Cardiac muscle cell (in vitro differentiated cells and primary cell): ENCODE measurements at regions not wholly inside any gene's neighbourhood (a gene's known extent, or its start where the extent isn't known, plus 50 kb on each side); places are given as distances from the start of the nearest gene placed in this dataset.

ENCODE experiments used
- DNase-seq, 2 donors: peaks; one replicate each; pipeline versions ENCODE4 v3.0.0 to v3.0.0-alpha.2; 2010 to 2017; ENCODE audit warnings: low read depth in 1 of 2, low spot score in 1 of 2
- H3K27ac ChIP-seq: fragments of 200-600 bp; sonication (generic); 2 replicates; pipeline ENCODE4 v1.5.1; 2016
- H3K27me3 ChIP-seq: fragments of 200-600 bp; sonication (generic); 2 replicates; pipeline ENCODE4 v1.6.0; 2016; ENCODE audit warnings: control low read depth
- H3K36me3 ChIP-seq: fragments of 200-600 bp; sonication (generic); 2 replicates; pipeline ENCODE4 v1.5.1; 2016; ENCODE audit warnings: control low read depth
- H3K4me1 ChIP-seq: fragments of 200-600 bp; sonication (generic); 2 replicates; pipeline ENCODE4 v1.8.1; 2017; ENCODE audit warnings: low read depth, mild to moderate bottlenecking, mixed run types
- H3K4me3 ChIP-seq: fragments of 200-600 bp; sonication (generic); 2 replicates; pipeline ENCODE4 v1.5.1; 2016; ENCODE audit warnings: mild to moderate bottlenecking
- H3K9me3 ChIP-seq: fragments of 200-600 bp; sonication (generic); 2 replicates; pipeline ENCODE4 v1.5.1; 2017; ENCODE audit warnings: low read depth, mild to moderate bottlenecking, control low read depth
- TF ChIP-seq, protein P1 (sequence below): IDR thresholded peaks from 2 replicates; pipeline ENCODE4 v1.5.1; 2012; ENCODE audit warnings: low read depth, mild to moderate bottlenecking, low read length

DNA sequence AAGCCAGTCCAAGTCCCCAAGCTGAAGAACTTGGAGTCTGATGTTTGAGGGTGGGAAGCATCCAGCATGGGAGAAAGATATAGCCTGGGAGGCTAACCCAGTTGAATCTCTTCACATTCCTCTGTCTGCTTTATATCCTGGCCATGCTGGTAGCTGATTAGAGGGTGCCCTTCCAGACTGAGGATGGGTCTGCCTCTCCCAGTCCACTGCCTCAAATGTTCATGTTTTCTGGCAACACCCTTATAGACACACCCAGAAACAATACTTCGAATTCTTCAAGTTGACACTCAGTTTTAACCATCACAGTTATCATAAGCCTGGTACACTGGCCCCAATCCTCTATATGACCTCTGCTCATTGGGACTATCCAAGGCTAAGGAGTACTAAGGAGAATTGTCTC, 124.1 kb upstream of the WDR1 start:
- TF ChIP-seq, protein P1, sequence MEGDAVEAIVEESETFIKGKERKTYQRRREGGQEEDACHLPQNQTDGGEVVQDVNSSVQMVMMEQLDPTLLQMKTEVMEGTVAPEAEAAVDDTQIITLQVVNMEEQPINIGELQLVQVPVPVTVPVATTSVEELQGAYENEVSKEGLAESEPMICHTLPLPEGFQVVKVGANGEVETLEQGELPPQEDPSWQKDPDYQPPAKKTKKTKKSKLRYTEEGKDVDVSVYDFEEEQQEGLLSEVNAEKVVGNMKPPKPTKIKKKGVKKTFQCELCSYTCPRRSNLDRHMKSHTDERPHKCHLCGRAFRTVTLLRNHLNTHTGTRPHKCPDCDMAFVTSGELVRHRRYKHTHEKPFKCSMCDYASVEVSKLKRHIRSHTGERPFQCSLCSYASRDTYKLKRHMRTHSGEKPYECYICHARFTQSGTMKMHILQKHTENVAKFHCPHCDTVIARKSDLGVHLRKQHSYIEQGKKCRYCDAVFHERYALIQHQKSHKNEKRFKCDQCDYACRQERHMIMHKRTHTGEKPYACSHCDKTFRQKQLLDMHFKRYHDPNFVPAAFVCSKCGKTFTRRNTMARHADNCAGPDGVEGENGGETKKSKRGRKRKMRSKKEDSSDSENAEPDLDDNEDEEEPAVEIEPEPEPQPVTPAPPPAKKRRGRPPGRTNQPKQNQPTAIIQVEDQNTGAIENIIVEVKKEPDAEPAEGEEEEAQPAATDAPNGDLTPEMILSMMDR, result no peak

DNA sequence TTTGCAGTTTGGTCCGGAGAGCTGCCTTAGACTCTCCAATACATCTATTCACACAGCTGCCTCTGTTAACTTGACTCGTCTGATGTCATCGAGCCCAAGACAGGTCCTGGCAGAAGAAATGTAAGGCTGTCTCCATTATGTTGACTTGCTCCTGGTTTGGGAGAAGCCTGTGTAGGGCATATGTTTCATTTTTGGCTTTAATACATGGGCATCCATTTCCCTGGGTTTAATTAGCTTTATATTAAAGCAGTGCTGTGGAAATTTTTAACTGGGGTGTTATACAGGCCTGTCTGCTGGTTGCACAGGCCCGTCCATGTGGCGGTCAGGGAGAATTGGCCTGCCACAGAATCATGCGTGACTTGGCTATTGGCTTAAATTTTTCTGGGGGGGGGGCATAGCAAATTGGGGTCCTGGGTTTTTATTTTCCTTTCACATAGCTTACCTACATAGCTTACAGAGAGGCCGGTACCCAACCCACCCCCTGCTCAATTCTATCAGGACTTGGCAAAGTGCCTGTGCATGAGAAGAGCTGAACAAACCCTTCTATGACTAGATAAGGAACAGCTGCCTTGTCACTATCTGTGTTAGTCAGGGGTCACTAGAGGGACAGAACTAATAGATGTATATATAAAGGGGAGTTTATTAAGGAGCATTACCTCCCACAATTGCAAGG, 123.5 kb upstream of the WDR1 start:
- H3K36me3 ChIP-seq, result no peaks in the 10 kb centered on the region
- TF ChIP-seq, protein P1, result no peak
- no peak overlapping the region for H3K27ac ChIP-seq
- no peaks in the 10 kb centered on the region for H3K4me1 ChIP-seq
- no peak overlapping the region for H3K4me3 ChIP-seq
- no peaks in the 10 kb centered on the region for H3K27me3 ChIP-seq
- peak in 1 of 2 donors; percentile 28 for DNase-seq
- H3K9me3 ChIP-seq, result no peaks in the 10 kb centered on the region

More for the DNA sequence above, 124.1 kb upstream of the WDR1 start:
- no peak for DNase-seq
- no peaks in the 10 kb centered on the region for H3K9me3 ChIP-seq
- no peaks in the 10 kb centered on the region for H3K4me1 ChIP-seq
- no peak overlapping the region for H3K27ac ChIP-seq
- no peaks in the 10 kb centered on the region for H3K27me3 ChIP-seq
- H3K4me3 ChIP-seq, result no peak overlapping the region
- H3K36me3 ChIP-seq, result no peaks in the 10 kb centered on the region

DNA sequence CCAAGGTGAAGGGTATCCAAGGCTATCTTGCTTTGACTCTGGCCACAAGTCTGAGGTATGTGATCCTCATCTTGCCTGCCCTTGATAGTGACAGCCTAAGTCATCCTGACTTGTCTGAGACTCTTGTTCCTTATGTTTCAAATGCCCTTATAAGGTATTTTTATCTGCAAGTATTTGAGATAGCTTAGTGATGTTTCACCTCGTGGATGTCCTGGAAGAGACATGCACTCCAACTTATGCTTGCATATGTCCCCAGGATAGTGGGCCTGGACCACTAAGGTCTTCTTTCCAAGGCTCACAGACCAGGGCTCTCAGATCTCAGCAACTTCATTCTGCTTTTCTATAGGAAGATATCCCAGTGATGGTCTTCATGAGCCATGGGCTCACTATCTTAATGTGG, 120.5 kb upstream of the WDR1 start:
- Histone ChIP-seq H3K4me3 (no peak overlapping the region), H3K4me1 (no peaks in the 10 kb centered on the region), H3K27me3 (no peaks in the 10 kb centered on the region), H3K9me3 (no peaks in the 10 kb centered on the region), H3K27ac (no peak overlapping the region), H3K36me3 (no peaks in the 10 kb centered on the region)
- TF ChIP-seq, protein P1, result no peak
- no peak for DNase-seq

DNA sequence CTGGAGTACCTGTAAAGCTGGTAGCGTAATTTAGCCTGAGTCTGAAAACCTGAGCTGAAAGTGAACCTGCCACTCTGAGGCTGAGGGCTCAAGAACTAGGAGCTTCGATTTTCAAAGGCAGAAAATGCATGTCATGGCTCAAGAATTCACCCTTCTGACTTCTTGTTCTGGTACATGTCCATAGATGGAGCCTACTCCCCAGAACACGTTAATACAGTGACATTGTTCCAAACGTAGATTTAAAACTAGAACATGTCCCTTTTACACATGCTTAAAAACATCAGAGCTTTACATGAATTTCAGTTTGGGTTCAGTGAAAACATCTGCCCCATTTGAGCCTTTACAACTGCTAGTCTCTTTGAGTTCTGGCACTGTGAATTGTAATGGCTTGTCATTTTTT, 115.5 kb upstream of the WDR1 start:
- DNase-seq, result no peak
- TF ChIP-seq, protein P1, result no peak
- no peaks in the 10 kb centered on the region for H3K9me3 ChIP-seq
- H3K27ac ChIP-seq, result no peak overlapping the region
- no peaks in the 10 kb centered on the region for H3K27me3 ChIP-seq
- H3K4me1 ChIP-seq, result no peaks in the 10 kb centered on the region
- no peak overlapping the region for H3K4me3 ChIP-seq
- no peaks in the 10 kb centered on the region for H3K36me3 ChIP-seq

DNA sequence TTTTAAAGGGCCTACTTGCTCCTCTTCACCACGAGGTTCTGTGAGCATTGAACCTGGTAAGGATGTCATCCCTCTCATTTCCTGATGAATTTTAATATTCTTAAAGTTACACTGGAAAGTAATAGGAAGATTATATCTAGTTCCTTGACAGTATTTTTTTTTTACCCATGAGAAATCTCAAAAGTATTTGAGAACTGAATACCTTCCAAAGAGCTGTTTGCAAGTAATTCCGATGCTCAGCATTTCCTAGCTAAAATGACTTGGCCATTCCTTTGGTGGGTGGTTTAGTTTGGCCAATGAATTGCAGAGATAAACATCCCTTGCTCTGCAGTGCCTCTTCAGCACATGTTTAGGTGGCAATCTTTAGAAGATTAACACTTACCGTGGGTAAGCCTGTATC, 110.2 kb upstream of the WDR1 start:
- TF ChIP-seq, protein P1, result no peak
- Histone ChIP-seq H3K27ac (no peak overlapping the region), H3K4me1 (no peaks in the 10 kb centered on the region), H3K27me3 (no peaks in the 10 kb centered on the region), H3K36me3 (no peaks in the 10 kb centered on the region), H3K4me3 (no peak overlapping the region), H3K9me3 (no peaks in the 10 kb centered on the region)
- peak in 1 of 2 donors; percentile 43 for DNase-seq
